Activated T-cell treated with anti-CD3 and anti-CD28 coated beads, Interleukin-2, amount 50 U/mL, for 48 hours (primary cell): ENCODE measurements at regions not wholly inside any gene's neighbourhood (a gene's known extent, or its start where the extent isn't known, plus 50 kb on each side); places are given as distances from the start of the nearest gene placed in this dataset.
A peak's percentile ranks its signal among the peaks of the same experiment; 100 is the strongest.
"Not testable (repeated sequence)": the region's sequence is repeated elsewhere in the genome, so short reads cannot be mapped to it uniquely, and the experiment has no call there.

ENCODE experiments used
- DNase-seq, 2 experiments: peaks; one replicate each; pipeline ENCODE4 v3.0.0-alpha.2; 2020

- DNase-seq = no peak
Observed at GRCh38 chr16:85521552-85522307, 91.4 kb upstream of the GSE1 start.

- no peak for DNase-seq
Observed at GRCh38 chr16:85522308-85522841, 90.7 kb upstream of the GSE1 start.

GRCh38 chr16:85522842-85523601, 90.1 kb upstream of the GSE1 start:
- no peak for DNase-seq

GRCh38 chr16:85523602-85524364, 89.3 kb upstream of the GSE1 start:
- DNase-seq = no peak

GRCh38 chr16:85524365-85524629, 88.8 kb upstream of the GSE1 start:
- no peak for DNase-seq

- DNase-seq = no peak
Observed at GRCh38 chr16:85524630-85525419, 88.3 kb upstream of the GSE1 start.

GRCh38 chr16:85525420-85526184, 87.5 kb upstream of the GSE1 start:
- no peak for DNase-seq

- no peak for DNase-seq
Observed at GRCh38 chr16:85526185-85526974, 86.7 kb upstream of the GSE1 start.

- DNase-seq = no peak
Observed at GRCh38 chr16:85527042-85527766, 85.9 kb upstream of the GSE1 start.

GRCh38 chr16:85527767-85528297, 85.3 kb upstream of the GSE1 start:
- DNase-seq = no peak

GRCh38 chr16:85528528-85529387, 84.4 kb upstream of the GSE1 start:
- peak; percentile 36 to 49 for DNase-seq

GRCh38 chr16:85529489-85530369, 83.4 kb upstream of the GSE1 start:
- DNase-seq = no peak

- DNase-seq = no peak
Observed at GRCh38 chr16:85530370-85530739, 82.8 kb upstream of the GSE1 start.

GRCh38 chr16:85531516-85531915, 81.6 kb upstream of the GSE1 start:
- no peak for DNase-seq

- no peak for DNase-seq
Observed at GRCh38 chr16:85532147-85532546, 81.0 kb upstream of the GSE1 start.

- DNase-seq = not testable (repeated sequence)
Observed at GRCh38 chr16:85533593-85533992, 79.5 kb upstream of the GSE1 start.

- no peak for DNase-seq
Observed at GRCh38 chr16:85534536-85535351, 78.4 kb upstream of the GSE1 start.
